ENCODE measurements at regions not wholly inside any gene's neighbourhood (a gene's known extent, or its start where the extent isn't known, plus 50 kb on each side); places are given as distances from the start of the nearest gene placed in this dataset.

DNA sequence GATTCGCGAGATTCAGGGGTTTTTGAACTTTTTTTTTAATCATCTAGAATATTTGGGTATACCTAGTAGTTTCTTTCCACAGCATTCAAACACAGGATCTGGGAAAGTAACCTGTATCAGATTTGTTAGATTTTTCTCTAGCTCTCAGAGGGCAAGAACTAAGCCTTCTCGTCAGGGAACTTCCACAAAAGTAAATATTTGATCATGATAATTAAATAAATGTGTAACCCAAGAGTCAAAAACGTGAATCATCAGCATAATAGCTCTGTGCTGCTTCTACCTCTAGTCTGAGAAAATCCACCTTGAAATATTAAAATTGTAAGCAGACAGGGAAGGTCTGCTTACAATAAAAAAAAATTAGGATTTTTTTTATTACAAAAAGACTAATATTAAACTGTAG is 225.7 kb upstream of the SPOPL start:
- no peak for TF ChIP-seq CTCF (IDR thresholded peaks at IDR 0.05; ENCODE audit: unreplicated experiment in 3 of 3)
- Mint-ChIP-seq H3K4me1 (no peaks in the 10 kb centered on the region), H3K4me3 (no peak overlapping the region), H3K27me3 (ENCODE audit: low read depth) (no peaks in the 10 kb centered on the region), H3K27ac (peak overlapping the region; percentile 54 to 88 (median 59)), H3K36me3 (ENCODE audit: low read depth) (no peaks in the 10 kb centered on the region), H3K9me3 (no peaks in the 10 kb centered on the region)

GRCh38 chr2:138276339-138276738 is 225.2 kb upstream of the SPOPL start:
- no peaks in the 10 kb centered on the region for H3K9me3 Mint-ChIP-seq
- no peak for TF ChIP-seq CTCF (IDR thresholded peaks at IDR 0.05; ENCODE audit: unreplicated experiment in 3 of 3)

GRCh38 chr2:138277062-138277461 is 224.5 kb upstream of the SPOPL start:
- H3K27me3 Mint-ChIP-seq (ENCODE audit: low read depth): no peaks in the 10 kb centered on the region
- H3K4me1 Mint-ChIP-seq: no peaks in the 10 kb centered on the region
- H3K27ac Mint-ChIP-seq: peak overlapping the region; percentile 54 to 93 (median 59)
- no peaks in the 10 kb centered on the region for H3K9me3 Mint-ChIP-seq
- no peaks in the 10 kb centered on the region for H3K36me3 Mint-ChIP-seq (ENCODE audit: low read depth)
- no peak overlapping the region for H3K4me3 Mint-ChIP-seq
- no peak for TF ChIP-seq CTCF (IDR thresholded peaks at IDR 0.05; ENCODE audit: unreplicated experiment in 3 of 3)

More at GRCh38 chr2:138276339-138276738, 225.2 kb upstream of the SPOPL start:
- no peaks in the 10 kb centered on the region for H3K36me3 Mint-ChIP-seq (ENCODE audit: low read depth)
- H3K4me3 Mint-ChIP-seq: no peak overlapping the region
- peak overlapping the region; percentile 54 to 93 (median 59) for H3K27ac Mint-ChIP-seq
- H3K27me3 Mint-ChIP-seq (ENCODE audit: low read depth): no peaks in the 10 kb centered on the region
- H3K4me1 Mint-ChIP-seq: no peaks in the 10 kb centered on the region

DNA sequence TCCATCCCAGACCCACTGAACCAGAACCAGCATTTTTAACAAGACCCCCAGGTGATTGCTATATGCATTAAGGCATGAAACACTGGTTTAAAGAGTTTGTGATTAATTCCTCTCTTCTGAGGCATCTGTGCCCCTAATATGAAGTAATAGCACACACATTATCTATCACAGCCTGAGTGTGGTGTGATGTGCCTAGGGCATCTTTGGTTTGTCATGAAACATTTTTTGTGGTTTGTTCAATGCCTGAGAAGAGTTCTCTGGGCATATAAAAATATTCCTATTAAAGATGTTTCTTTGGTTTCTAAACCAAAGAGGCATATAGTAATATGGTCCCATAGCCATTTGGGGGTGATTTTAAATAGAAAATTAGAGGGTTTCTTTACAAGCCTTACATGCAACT is 221.7 kb upstream of the SPOPL start:
- no peaks in the 10 kb centered on the region for H3K4me1 Mint-ChIP-seq
- TF ChIP-seq CTCF (IDR thresholded peaks at IDR 0.05; ENCODE audit: unreplicated experiment in 3 of 3): no peak
- no peak overlapping the region for H3K27ac Mint-ChIP-seq
- no peaks in the 10 kb centered on the region for H3K36me3 Mint-ChIP-seq (ENCODE audit: low read depth)
- H3K4me3 Mint-ChIP-seq: no peak overlapping the region
- no peaks in the 10 kb centered on the region for H3K27me3 Mint-ChIP-seq (ENCODE audit: low read depth)
- H3K9me3 Mint-ChIP-seq: no peaks in the 10 kb centered on the region

DNA sequence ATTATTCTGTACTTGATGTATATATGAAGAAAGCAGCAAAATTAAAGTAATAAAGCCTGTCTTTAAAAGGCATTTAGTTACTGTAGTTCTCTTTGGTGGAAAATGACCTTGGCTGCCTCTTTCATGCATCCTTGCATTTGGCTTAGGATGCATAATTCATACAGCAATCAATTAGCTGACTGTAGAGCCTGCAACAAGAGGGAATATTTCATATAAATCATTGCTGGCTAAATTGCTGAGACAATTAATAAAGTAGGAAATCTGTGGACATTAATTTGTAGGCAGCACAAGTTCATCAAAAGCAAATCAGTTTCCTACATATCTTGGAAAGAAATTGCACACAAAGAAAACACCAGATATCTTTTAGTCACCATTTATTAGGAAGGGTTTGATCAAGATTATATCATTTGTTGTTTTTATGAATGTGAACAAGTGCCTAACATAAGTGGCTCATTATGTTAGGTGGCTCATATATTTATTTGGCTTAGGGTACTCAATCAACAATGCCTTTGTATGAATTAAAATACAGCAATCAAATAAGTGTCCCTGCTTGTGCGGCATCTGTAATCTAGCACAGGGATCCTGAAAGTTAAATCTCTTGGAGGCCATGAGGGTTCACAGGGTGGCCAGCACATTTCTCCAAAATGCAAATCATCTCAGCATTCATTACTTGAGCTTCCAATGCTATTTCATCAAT is 220.4 kb upstream of the SPOPL start:
- Mint-ChIP-seq H3K36me3 (ENCODE audit: low read depth) (no peaks in the 10 kb centered on the region), H3K4me1 (no peaks in the 10 kb centered on the region), H3K9me3 (peaks cover 5% of the 10 kb centered on the region), H3K27ac (no peak overlapping the region), H3K27me3 (ENCODE audit: low read depth) (no peaks in the 10 kb centered on the region), H3K4me3 (no peak overlapping the region)
- TF ChIP-seq CTCF (IDR thresholded peaks at IDR 0.05; ENCODE audit: unreplicated experiment in 3 of 3): no peak

- peak overlapping the region in 1 of 3 experiments; percentile 48 for H3K27ac Mint-ChIP-seq
- H3K4me1 Mint-ChIP-seq: no peaks in the 10 kb centered on the region
- H3K27me3 Mint-ChIP-seq (ENCODE audit: low read depth): no peaks in the 10 kb centered on the region
- H3K9me3 Mint-ChIP-seq: peaks cover 5% of the 10 kb centered on the region
- no peak for TF ChIP-seq CTCF (IDR thresholded peaks at IDR 0.05; ENCODE audit: unreplicated experiment in 3 of 3)
- H3K36me3 Mint-ChIP-seq (ENCODE audit: low read depth): no peaks in the 10 kb centered on the region
- no peak overlapping the region for H3K4me3 Mint-ChIP-seq
Measured at GRCh38 chr2:138282014-138282672, 219.4 kb upstream of the SPOPL start.

All from nephron (organoid).